EL (cell line): ENCODE measurements at regions not wholly inside any gene's neighbourhood (a gene's known extent, or its start where the extent isn't known, plus 50 kb on each side); places are given as distances from the start of the nearest gene placed in this dataset.

Experiments used
- DNase-seq: peaks from one replicate; pipeline ENCODE4 v3.0.0-alpha.2; 2016

DNA sequence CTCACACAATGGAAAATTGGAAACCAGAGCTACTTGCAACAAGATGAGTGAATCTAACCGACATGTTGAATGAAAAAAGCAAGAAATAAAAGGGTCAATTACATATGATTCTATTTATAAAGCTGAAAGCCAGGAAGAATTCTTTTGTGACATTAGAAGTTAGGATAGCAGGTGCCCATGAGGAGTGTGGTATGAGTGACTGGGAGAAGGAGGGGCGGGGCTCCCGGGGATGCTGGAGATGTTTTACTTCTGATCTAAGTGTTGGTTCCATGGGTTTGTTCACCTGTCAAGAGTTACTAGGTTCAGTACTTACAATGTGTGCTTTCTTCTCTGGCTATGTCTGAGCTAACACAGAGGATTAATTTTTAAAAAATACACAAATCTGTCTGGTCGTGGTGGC, 60.8 kb downstream of the NSMCE3 start:
- no peak for DNase-seq

DNA sequence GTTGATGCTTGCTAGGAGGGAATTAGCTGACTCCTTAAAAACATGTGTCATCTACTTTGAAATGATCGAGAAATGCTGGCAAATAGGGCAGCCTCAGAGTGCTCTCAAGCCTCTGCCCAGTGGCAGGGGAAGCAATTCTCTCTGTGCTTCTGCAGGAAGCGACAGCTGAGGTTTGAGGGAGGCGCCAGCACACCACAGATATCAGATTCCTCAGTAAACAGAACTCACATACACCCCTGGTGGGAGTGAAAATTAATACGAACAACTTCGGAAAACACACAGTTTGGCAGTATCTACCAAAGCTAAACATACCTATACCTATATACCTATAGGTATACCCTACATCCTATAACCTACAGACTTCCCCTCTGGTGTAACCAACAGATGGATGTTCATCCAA, 61.3 kb downstream of the NSMCE3 start:
- no peak for DNase-seq

GRCh38 chr15:29207758-29208108, 61.9 kb downstream of the NSMCE3 start:
- DNase-seq: no peak

DNA sequence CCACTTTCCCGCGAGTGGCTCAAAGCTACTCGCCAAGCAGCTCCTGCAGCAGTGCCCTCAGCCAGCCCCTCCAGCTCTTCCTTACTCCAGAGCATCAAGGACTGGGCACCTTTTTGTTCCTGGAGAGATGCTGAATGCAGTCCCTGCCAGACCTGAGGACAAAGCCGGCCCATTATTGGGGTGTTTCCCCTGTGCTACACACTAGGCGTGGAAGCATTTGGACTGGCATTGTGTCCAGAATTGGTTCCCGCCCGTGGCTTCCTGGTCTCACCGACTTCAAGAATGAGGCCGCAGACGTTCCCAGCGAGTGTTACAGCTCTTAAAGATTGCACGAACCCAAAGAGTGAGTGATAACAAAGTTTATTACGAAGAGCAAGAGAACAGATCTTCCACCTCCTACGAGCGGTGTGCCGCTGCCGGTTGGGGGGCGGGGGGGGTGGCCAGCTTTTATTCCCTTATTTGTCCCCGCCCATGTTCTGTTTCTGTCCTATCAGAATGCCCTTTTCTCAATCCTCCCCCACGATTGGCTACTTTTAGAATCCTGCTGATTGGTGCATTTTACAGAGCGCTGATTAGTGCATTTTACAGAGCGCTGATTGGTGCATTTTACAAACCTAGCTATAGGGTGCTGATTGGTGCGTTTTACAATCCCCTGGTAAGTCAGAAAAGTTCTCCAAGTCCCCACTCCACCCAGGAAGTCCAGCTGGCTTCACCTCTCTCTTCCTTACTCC, 62.4 kb downstream of the NSMCE3 start:
- DNase-seq: no peak

- DNase-seq: no peak
These were observed 64.4 kb downstream of the NSMCE3 start for GRCh38 chr15:29205186-29205585.

- DNase-seq: no peak
These were observed 65.3 kb downstream of the NSMCE3 start for GRCh38 chr15:29204369-29204755.

GRCh38 chr15:29203718-29204368, 65.8 kb downstream of the NSMCE3 start:
- no peak for DNase-seq

DNA sequence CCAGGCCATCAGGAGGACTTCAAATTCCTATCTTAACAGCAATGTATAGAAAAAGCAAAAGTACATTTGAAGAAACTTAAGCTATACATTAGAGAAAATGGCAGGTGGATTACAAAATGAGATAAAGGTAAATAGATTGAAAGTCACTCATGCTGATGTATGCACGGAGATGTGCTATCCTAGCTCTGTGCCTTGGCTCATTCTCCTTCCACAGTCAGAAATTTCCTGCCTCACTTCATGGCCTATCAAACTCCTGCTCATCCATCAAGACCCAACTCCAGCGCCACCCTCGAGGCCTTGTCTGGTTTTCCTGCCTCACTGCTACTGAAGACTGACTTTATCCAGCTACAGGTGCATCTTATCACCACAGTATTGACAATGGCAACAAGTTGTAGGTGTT, 72.9 kb downstream of the NSMCE3 start:
- no peak for DNase-seq

GRCh38 chr15:29196290-29196689, 73.3 kb downstream of the NSMCE3 start:
- no peak for DNase-seq

- no peak for DNase-seq
These were observed 74.8 kb downstream of the NSMCE3 start for GRCh38 chr15:29194866-29195265.

DNA sequence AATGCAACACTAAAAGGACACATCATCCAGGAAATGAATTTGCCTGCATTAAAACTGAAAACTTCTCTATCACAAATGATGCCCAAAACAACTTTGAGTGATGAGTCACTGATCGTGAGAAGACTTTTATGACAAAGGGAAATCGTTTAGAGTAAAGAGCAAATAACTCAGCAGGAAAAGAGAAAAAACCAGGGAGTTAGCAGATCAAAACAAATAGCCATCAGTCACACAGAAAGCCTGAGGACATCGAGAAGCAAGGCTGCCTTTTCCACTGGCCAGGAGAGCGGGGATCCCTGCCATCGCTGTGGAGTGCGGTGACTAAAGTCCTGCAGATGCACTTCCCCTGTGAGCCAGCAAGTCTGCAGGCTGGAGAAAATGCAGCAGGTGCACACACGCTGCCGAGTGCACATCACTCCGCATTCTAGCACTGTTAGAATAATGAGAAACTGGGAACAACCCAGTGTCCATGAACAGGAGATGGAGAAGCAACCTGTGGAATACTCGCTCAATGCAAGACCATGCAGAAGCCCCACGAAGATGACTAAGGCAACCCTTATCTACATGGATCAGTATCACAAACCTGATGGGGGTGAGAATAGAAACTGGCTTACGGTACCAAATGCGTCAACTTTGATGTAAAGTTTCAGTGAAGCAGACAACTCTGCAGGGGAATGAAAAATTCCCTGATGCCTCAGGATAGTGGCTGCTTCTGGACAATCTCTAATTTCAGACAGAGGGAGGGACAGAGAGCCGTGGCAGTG, 86.4 kb downstream of the NSMCE3 start:
- DNase-seq: peak; percentile 36

GRCh38 chr15:29182590-29182989, 87.0 kb downstream of the NSMCE3 start:
- DNase-seq: no peak

DNA sequence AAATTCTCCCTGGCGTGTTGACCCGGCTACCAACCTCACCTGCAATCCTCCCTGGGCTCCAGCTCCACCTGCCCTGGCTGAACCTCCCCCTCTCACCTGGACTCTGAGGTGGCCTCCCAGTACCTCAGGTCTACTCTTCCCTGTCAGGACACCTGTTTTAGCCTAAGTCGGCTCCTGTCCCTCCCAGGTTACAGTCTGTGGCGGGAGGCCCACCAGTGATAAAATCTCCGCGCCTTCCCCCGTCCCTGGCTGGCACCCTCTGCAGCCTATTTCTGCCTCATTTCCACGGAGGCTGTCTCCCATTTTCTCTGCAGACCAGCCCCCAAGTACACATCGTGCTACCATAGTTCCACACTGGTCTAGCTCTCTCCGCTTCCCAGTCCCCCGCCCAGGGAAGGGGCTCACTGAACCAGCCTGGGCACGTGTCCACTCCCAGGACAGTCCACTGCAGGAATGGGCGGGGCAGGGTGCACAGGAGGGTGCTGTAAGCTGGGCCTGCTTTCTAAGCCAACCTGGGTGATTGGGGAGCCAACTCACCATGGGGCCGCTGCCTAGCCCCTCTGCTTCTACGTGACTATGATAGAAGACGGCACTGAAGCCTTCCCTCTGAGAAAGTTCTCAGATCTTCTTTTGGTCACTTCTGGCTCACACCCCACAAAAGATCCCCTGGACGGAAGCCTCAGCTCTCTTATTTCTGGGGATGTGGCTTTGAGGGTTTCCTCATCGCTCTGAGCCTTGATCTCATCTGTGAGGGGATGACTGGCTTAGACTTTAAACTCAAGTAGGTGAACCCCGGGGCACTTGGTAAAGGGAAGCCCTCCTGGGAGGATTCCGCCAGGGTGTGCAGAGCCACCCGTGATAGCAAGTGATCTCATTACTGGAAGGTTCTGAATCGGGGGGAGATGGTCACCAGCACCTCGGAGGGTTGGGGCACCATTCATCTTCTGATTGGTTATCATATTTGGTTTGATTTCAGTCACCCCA, 96.6 kb downstream of the NSMCE3 start:
- DNase-seq: no peak

DNA sequence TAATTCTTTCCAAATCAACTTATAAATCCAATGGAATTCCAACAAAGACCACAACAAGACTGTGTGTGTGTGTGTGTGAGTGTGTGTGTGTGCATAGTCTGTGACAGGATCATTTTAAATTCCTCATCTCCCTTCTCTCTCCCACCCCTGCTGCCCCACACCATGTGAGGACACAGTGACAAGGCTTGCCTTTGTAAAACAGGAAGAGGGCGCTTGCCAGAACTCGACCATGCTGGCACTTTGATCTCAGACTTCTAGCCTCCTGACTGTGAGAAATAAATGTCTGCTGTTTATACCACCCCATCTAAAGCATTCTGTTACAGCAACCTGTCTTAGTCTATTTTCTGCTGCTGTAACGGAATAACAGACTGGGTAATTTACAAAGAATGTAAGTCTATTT, 99.1 kb downstream of the NSMCE3 start:
- no peak for DNase-seq
